Activated naive CD8-positive, alpha-beta T cell treated with anti-CD3 and anti-CD28 coated beads, Interleukin-2, amount 50 U/mL, for 24 hours (primary cell): ENCODE measurements at regions not wholly inside any gene's neighbourhood (a gene's known extent, or its start where the extent isn't known, plus 50 kb on each side); places are given as distances from the start of the nearest gene placed in this dataset.

ENCODE experiments used
- ATAC-seq: fragments of 150-1000 bp; cut with Tn5 transposase; one replicate; pipeline ENCODE4 v1.10.0; 2021
- DNase-seq: peaks from one replicate; pipeline ENCODE4 v3.0.0; 2021
- H3K27ac Mint-ChIP-seq: one replicate; pipeline ENCODE4 v1.8.0; 2021; ENCODE audit warnings: mild to moderate bottlenecking, mixed read lengths
- H3K27me3 Mint-ChIP-seq: one replicate; pipeline ENCODE4 v1.8.0; 2021; ENCODE audit warnings: mixed read lengths
- H3K36me3 Mint-ChIP-seq: one replicate; pipeline ENCODE4 v1.8.0; 2021; ENCODE audit warnings: low read depth, mixed read lengths
- H3K4me1 Mint-ChIP-seq: one replicate; pipeline ENCODE4 v1.8.0; 2021; ENCODE audit warnings: mixed read lengths
- H3K4me3 Mint-ChIP-seq: one replicate; pipeline ENCODE4 v1.8.0; 2021; ENCODE audit warnings: mild to moderate bottlenecking, moderate library complexity, mixed read lengths
- H3K9me3 Mint-ChIP-seq: one replicate; pipeline ENCODE4 v1.8.0; 2021; ENCODE audit warnings: mixed read lengths

DNA sequence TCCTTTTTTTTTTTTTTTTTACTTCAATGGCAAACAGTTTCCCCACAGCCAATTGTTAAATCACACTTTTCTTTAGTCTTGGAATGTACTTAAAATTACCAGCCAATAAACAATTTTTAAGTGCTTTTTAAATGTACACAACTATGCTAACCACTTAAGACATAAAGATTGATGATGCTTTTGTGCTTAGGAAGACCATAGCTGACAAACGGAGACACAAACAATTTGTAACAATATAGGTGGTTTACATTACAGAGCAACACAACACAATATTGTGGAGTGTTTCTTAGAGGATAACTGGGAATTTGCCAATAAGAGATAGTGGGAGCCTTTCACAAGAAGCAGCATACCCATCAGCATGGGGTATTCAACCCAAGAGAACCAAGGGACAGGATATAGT is 798.5 kb upstream of the IGFBP3 start:
- DNase-seq (no peak), ATAC-seq (no peak)
- Mint-ChIP-seq H3K4me3 (no peak overlapping the region), H3K27me3 (no peaks in the 10 kb centered on the region), H3K36me3 (no peaks in the 10 kb centered on the region), H3K9me3 (peaks cover 4% of the 10 kb centered on the region), H3K27ac (no peak overlapping the region), H3K4me1 (no peaks in the 10 kb centered on the region)

DNA sequence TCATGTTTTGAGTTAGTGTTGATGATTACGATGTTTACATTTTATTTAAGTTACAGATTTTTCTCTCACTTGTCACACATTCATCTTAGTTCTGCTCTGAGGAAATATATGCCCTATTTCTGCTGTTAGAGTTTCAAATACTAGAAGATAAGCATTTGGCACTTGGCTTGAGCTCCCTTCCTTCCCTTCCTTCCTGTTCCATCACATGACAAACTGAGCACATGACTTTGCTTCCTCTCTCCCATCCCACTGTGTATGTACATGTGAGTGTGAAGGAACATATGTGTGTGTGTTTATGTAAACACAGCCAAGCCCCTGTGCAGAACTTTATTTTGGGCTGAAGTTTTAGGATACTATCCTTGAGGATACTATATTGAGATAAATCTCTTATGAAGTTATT is 795.9 kb upstream of the IGFBP3 start:
- H3K27ac Mint-ChIP-seq: no peak overlapping the region
- no peak for DNase-seq
- no peaks in the 10 kb centered on the region for H3K27me3 Mint-ChIP-seq
- H3K4me3 Mint-ChIP-seq: no peak overlapping the region
- H3K36me3 Mint-ChIP-seq: no peaks in the 10 kb centered on the region
- peaks cover 4% of the 10 kb centered on the region for H3K9me3 Mint-ChIP-seq
- no peak for ATAC-seq
- no peaks in the 10 kb centered on the region for H3K4me1 Mint-ChIP-seq

DNA sequence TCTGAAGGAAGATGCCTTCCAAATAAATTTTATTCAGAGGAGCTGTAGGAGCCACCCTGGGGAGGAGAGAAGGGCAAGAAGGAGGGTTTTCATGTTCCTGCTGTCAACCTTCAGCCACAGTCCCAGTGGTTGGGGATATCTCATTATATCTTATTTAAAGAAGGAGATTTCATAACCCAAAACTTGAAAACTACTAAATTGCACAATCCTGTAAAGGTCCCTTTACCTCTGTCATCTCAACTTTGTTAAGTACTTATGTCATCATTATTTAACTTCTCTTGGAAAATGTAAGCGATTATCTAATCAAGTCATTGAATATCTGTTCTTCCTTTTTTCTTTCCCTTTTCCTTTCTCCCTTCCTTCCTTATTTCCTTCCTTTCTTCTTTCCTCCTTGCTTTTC is 794.5 kb upstream of the IGFBP3 start:
- Mint-ChIP-seq H3K4me3 (no peak overlapping the region), H3K27me3 (no peaks in the 10 kb centered on the region), H3K4me1 (no peaks in the 10 kb centered on the region), H3K27ac (no peak overlapping the region), H3K36me3 (no peaks in the 10 kb centered on the region), H3K9me3 (peaks cover 4% of the 10 kb centered on the region)
- no peak for DNase-seq
- no peak for ATAC-seq

DNA sequence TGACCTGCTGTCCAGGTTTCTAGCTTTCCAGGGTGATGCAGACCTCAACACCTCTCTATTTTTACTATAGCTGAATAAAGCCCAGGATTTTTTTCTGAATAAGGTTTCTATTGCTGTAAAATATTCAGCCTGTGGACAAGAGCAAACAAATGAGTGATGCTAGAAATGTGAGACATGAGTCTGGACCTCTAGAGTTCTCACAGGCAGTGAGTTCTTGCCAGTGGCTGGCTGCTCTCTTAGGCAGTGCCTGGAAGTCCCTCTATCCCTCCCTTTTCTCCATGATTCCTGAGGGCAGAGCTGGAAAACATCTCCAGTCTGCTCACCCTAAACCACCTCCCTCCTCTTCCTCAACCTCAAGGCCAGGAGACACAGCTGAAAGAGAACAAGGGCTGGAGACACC is 793.8 kb upstream of the IGFBP3 start:
- ATAC-seq (no peak), DNase-seq (no peak)
- no peaks in the 10 kb centered on the region for H3K27me3 Mint-ChIP-seq
- H3K36me3 Mint-ChIP-seq: no peaks in the 10 kb centered on the region
- no peaks in the 10 kb centered on the region for H3K4me1 Mint-ChIP-seq
- no peak overlapping the region for H3K4me3 Mint-ChIP-seq
- no peak overlapping the region for H3K27ac Mint-ChIP-seq
- H3K9me3 Mint-ChIP-seq: peaks cover 4% of the 10 kb centered on the region

DNA sequence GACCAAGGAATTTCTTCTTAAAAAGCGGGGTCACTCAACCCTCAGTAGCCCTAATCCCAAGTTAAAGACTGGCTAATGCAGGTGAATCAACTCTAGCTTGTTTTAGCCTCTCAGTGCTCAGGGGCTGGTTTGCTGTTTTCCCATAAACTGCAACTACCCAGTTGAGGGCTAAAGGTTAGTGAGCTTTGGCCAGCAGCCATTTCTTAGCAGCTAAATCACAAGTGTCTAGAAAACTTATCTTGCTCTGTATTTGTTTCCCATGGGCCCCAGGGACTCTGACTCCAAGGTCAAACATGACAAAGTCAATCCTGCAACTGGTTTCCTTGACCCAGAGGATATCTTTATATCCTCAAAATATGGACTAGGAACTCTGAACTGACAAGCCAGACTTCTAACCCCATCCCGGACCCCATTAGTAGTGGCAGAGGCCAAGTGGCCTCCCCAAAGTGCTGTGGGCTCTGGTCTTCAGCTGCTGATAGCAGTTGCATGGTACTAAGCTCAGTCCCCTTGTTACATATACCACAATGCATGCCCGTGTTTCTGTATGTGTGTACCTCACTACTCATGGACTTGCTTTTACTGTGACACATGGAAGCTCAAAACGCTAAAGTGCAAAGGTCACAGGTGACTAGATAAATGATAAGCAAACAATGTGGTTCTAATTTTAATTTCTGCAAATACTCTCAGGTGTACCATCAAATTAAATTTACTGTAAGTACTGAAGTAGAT is 793.0 kb upstream of the IGFBP3 start:
- no peak for DNase-seq
- Mint-ChIP-seq H3K36me3 (no peaks in the 10 kb centered on the region), H3K4me3 (no peak overlapping the region), H3K27me3 (no peaks in the 10 kb centered on the region), H3K27ac (no peak overlapping the region), H3K9me3 (no peaks in the 10 kb centered on the region), H3K4me1 (no peaks in the 10 kb centered on the region)
- no peak for ATAC-seq

DNA sequence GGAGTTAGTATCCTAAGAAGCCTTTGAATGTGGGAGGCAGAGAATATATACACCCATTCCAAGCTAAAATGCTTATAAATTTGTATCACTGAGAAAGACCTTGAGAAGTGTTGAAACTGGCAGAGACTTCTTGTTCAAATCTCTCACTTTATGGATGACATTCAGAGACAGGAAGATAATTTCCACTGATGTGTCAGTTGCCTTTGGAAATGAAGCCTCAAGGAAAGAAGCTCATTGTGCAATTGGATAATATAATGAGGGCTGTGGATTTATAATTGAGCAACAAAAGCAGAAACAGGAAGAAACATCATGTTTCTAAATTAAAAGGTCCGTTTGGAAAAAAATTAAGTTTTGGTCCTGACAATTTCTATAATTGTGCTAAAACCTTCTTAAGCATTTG is 789.9 kb upstream of the IGFBP3 start:
- H3K4me1 Mint-ChIP-seq: no peaks in the 10 kb centered on the region
- no peak for ATAC-seq
- H3K27ac Mint-ChIP-seq: no peak overlapping the region
- H3K36me3 Mint-ChIP-seq: no peaks in the 10 kb centered on the region
- H3K9me3 Mint-ChIP-seq: peaks cover 5% of the 10 kb centered on the region
- H3K27me3 Mint-ChIP-seq: no peaks in the 10 kb centered on the region
- no peak for DNase-seq
- H3K4me3 Mint-ChIP-seq: no peak overlapping the region

DNA sequence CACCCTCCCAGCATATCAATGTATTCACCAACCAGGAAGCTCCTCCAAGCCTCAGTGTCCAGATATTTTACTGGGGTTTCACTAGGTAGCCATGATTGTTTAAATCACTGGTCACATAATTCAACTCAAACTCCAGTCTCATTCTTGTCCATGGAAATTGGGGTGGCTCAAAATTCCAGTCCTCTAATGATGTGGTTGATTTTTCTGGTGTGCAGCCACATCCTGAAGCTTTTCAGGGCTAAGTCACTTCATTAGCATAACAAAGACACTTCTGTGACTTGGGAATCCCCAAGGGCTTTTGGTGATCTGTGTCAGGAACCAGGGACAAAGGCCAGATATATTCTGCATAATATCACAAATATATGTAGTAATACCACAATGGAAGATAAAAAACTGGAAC is 786.9 kb upstream of the IGFBP3 start:
- DNase-seq (no peak), ATAC-seq (no peak)
- Mint-ChIP-seq H3K27ac (no peak overlapping the region), H3K36me3 (no peaks in the 10 kb centered on the region), H3K4me3 (no peak overlapping the region), H3K4me1 (no peaks in the 10 kb centered on the region), H3K27me3 (peaks cover 3% of the 10 kb centered on the region), H3K9me3 (peaks cover 10% of the 10 kb centered on the region)

DNA sequence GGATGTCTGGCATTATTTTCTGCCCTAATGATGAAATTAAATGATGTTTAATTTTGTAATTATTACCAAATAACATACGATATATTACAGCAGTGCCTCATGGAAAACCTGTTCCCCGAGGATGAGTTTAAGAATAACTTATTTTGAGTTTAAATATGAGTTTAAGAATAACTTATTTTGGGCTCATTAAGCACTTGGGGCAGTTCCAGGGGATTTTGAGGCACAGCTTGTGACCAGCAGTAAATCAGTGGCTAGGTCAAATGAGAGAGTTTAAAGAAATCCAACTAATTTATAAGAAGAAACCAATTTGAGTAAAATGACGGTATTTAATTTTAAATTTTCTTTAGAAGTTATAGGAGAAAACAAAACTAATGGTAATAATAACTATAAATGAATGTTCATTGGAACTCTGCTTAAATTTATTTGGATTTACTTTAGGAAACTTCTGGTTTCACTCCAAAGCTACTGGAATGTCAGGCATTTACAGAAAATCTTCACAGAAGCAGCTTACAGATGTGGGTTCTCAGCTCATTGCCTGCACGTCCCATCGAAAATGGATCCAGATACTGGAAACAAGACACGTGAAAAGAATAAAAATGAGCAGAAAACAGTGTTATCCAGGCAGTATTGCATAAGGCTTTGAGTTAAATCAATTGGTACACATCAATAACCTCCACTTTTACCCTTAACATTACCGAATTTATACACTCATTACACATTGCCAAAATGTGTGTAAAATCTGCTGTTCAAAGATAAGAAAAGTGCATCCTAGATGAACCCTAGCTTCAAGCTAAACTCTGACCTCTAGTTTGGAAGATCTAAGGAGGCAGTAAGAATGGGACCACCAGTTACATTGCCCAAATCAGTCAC is 784.5 kb upstream of the IGFBP3 start:
- Mint-ChIP-seq H3K9me3 (peaks cover 10% of the 10 kb centered on the region), H3K4me1 (no peaks in the 10 kb centered on the region), H3K27me3 (peaks cover 3% of the 10 kb centered on the region), H3K27ac (no peak overlapping the region), H3K36me3 (no peaks in the 10 kb centered on the region), H3K4me3 (no peak overlapping the region)
- ATAC-seq (no peak), DNase-seq (no peak)

DNA sequence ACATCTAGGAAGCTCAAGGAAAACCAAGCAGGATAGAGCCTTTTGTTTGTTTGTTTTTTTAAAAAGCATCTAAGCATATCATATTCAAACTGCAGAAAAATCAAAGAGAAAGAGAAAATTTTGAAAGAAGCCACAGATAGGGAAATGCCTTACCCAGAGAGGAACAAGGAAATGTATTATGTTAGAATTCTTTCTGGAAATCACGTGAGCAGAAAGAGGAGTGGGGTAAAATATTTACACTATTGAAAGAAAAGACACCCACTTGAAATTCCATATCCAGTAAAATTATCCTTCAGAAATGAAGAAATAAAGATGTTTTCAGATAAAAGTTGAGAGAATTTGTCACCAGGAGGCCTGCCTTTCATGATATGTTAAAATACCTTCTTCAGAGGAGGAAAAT is 775.7 kb upstream of the IGFBP3 start:
- H3K27me3 Mint-ChIP-seq: no peaks in the 10 kb centered on the region

DNA sequence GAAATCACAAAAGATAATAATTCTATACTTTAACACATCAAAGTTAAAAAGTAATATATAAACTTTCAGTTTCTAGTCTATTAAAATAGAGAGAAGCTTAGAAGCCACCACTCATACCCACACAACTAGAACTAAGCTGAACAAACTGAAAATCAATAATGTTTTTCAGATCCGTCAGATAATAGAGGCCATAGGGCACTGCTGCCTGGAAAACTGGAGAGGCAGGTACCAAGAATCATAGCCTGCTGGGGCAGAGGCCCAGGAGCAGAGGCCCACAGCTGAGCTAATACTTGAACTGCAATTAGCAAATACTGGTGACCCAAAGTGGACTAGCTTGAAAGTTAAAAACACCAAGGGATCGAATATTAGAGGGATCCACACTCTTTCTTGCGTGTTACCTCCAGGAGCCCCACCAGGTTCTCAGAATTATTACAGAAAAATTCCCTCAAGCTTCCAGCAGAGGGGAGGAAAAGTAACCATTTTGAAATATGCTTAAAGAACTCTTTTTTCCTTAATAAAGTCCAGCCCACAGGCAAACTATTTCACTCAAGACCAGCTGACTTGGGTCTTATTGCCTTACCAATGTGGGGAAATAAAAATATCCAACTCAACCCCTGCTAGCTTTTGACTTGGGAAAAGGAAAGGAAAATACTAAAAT is 774.1 kb upstream of the IGFBP3 start:
- Mint-ChIP-seq H3K4me1 (no peaks in the 10 kb centered on the region), H3K27me3 (no peaks in the 10 kb centered on the region), H3K27ac (no peak overlapping the region), H3K36me3 (no peaks in the 10 kb centered on the region), H3K4me3 (no peak overlapping the region), H3K9me3 (peaks cover 16% of the 10 kb centered on the region)
- no peak for ATAC-seq
- DNase-seq: no peak

More for the DNA sequence above, 775.7 kb upstream of the IGFBP3 start:
- Mint-ChIP-seq H3K36me3 (no peaks in the 10 kb centered on the region), H3K4me3 (no peak overlapping the region), H3K4me1 (no peaks in the 10 kb centered on the region), H3K9me3 (peaks cover 16% of the 10 kb centered on the region), H3K27ac (no peak overlapping the region)
- DNase-seq (no peak), ATAC-seq (no peak)

DNA sequence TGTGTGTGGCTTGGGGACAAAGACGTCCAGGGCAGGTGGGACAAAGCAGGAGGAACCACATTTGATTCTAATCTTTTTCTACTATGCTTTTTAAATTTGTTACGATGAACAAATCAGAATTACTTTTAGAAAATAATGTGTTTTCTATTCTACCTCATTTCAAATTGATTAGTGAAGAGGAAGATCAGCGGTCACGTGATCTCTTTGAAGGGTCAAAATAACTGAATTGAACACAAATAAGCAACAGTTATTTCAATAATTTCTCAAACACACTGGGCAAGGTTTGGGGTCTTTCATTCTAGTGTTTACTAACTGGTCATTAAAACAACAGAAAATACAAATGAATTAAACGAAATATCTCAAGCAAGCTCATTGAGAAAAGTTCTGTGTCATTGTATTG is 773.0 kb upstream of the IGFBP3 start:
- no peaks in the 10 kb centered on the region for H3K27me3 Mint-ChIP-seq
- no peak for DNase-seq
- peaks cover 16% of the 10 kb centered on the region for H3K9me3 Mint-ChIP-seq
- no peaks in the 10 kb centered on the region for H3K36me3 Mint-ChIP-seq
- no peak overlapping the region for H3K4me3 Mint-ChIP-seq
- H3K4me1 Mint-ChIP-seq: no peaks in the 10 kb centered on the region
- no peak for ATAC-seq
- H3K27ac Mint-ChIP-seq: no peak overlapping the region

DNA sequence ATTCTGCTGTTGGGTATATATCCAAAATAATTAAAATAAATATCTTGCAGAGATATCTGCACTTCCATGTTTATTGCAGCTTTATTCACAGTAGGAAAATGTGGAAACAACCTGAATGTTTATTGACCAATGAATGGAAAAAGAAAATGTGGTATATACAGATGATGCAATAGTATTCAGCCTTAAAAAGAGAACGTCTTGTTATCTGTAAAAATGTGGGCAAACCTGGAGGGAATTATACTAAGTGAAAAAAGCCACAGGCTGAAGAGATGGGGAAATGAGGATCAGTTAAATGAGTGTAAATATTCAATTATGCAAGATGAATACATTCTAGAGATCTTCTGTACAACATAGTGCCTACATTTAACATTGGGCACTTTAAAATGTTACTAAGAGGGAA is 766.1 kb upstream of the IGFBP3 start:
- Mint-ChIP-seq H3K4me1 (no peaks in the 10 kb centered on the region), H3K4me3 (no peak overlapping the region), H3K9me3 (no peaks in the 10 kb centered on the region), H3K27ac (no peak overlapping the region), H3K27me3 (no peaks in the 10 kb centered on the region), H3K36me3 (no peaks in the 10 kb centered on the region)
- no peak for ATAC-seq
- no peak for DNase-seq

DNA sequence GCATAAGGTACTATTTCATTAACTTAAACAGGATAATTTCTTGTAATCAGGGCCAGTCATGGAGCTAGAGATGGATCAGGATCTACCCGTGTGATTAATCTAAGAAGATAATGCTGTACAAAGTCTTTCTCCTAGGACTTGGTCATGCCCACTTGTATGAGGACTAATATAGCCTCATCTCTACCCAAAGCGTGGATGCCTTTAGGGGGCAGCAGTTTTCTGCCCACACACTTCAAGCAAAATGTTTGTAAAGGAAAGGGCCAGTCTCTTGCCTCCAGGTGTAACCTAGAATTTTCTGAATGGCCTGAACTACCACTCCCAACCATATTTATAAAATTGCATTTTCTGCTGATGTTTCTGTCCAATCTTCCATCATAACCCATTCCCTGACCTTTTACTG is 764.0 kb upstream of the IGFBP3 start:
- no peak overlapping the region for H3K4me3 Mint-ChIP-seq
- DNase-seq (no peak), ATAC-seq (no peak)
- no peak overlapping the region for H3K27ac Mint-ChIP-seq
- H3K36me3 Mint-ChIP-seq: no peaks in the 10 kb centered on the region
- no peaks in the 10 kb centered on the region for H3K27me3 Mint-ChIP-seq
- H3K4me1 Mint-ChIP-seq: no peaks in the 10 kb centered on the region
- H3K9me3 Mint-ChIP-seq: no peaks in the 10 kb centered on the region

DNA sequence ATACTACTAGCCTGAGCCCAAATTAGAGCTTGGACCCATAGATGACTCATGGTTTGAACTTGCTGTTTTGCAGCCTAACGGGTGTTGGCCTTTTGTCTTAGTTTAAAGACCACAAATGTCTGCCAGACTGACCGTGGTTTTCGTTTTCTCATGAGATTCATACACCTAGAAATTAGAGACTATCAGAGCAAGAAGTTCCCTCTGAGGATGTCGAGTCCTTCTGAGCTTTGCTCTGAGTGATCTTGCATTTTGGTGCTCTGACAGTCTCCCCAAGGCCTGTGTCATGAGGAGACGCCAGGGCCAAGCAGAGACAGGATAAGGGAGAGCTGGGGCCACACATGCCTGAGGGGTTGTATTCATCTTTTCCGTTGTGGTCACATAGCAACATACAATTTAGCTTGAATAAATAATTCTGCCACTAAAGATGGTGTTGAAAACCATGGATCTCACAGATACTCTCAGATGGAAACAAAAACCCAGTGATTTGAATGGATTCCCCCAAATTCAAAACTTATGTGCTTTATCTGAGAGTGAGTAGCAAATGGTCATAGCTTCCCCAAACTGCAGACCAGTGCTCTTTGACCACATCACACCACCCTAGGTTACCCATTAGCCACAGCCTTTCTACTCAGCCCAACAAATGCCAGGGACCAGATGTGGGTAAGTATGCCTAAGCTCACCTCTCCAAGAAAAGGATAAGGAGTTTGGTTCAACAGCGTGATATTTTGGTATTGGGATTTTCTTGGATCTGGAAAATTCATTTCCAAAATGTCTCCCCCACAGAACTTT is 762.0 kb upstream of the IGFBP3 start:
- Mint-ChIP-seq H3K27ac (no peak overlapping the region), H3K4me1 (no peaks in the 10 kb centered on the region), H3K36me3 (no peaks in the 10 kb centered on the region), H3K4me3 (no peak overlapping the region), H3K9me3 (no peaks in the 10 kb centered on the region), H3K27me3 (no peaks in the 10 kb centered on the region)
- ATAC-seq (no peak), DNase-seq (no peak)
